ENCODE measurements at regions not wholly inside any gene's neighbourhood (a gene's known extent, or its start where the extent isn't known, plus 50 kb on each side); places are given as distances from the start of the nearest gene placed in this dataset.

- TF ChIP-seq POLR2AphosphoS5 (IDR thresholded peaks at IDR 0.05; ENCODE audit: low read depth, low read length): no peak
- TF ChIP-seq EP300 (IDR thresholded peaks at IDR 0.05; ENCODE audit: borderline replicate concordance in 1 of 2, low read depth in 2 of 2, low read length in 2 of 2): no peak
- no peak for TF ChIP-seq SIN3A (conservative IDR thresholded peaks at IDR 0.05 in 1 of 2, IDR thresholded peaks at IDR 0.05 in 1 of 2; ENCODE audit: low read depth in 1 of 2, low read length in 2 of 2)
- no peak for TF ChIP-seq GTF2F1 (IDR thresholded peaks at IDR 0.05; ENCODE audit: borderline replicate concordance, low read depth, low read length)
- TF ChIP-seq POLR2A (IDR thresholded peaks at IDR 0.05; ENCODE audit: control extremely low read depth in 1 of 2, low read depth in 2 of 2, low read length in 2 of 2): no peak
Measured at GRCh38 chr21:22554690-22555316, 1556.6 kb downstream of the NCAM2 start.

Data from H1 (cell line).